ENCODE measurements at regions not wholly inside any gene's neighbourhood (a gene's known extent, or its start where the extent isn't known, plus 50 kb on each side); places are given as distances from the start of the nearest gene placed in this dataset.

- Histone ChIP-seq H3K4me3 (ENCODE audit: severe bottlenecking) (no peak overlapping the region), H3K27me3 (ENCODE audit: insufficient read depth, poor library complexity, severe bottlenecking) (peaks cover 8% of the 10 kb centered on the region), H3K36me3 (ENCODE audit: low read depth) (no peaks in the 10 kb centered on the region), H3K27ac (ENCODE audit: poor library complexity, severe bottlenecking) (no peak overlapping the region), H3K4me1 (ENCODE audit: insufficient read depth, poor library complexity, severe bottlenecking) (no peaks in the 10 kb centered on the region), H3K9me3 (ENCODE audit: severe bottlenecking) (no peaks in the 10 kb centered on the region)
- no peak for ATAC-seq (ENCODE audit: low read depth)
- no peak for DNase-seq (ENCODE audit: low spot score)
- TF ChIP-seq CTCF (IDR thresholded peaks at IDR 0.05; ENCODE audit: poor library complexity, severe bottlenecking) = no peak
Measured at GRCh38 chr1:91153341-91153740, 131.5 kb upstream of the ZNF644 start.

- Histone ChIP-seq H3K36me3 (ENCODE audit: low read depth) (no peaks in the 10 kb centered on the region), H3K9me3 (ENCODE audit: severe bottlenecking) (no peaks in the 10 kb centered on the region), H3K27me3 (ENCODE audit: insufficient read depth, poor library complexity, severe bottlenecking) (peaks cover 8% of the 10 kb centered on the region), H3K4me3 (ENCODE audit: severe bottlenecking) (no peak overlapping the region), H3K4me1 (ENCODE audit: insufficient read depth, poor library complexity, severe bottlenecking) (no peaks in the 10 kb centered on the region), H3K27ac (ENCODE audit: poor library complexity, severe bottlenecking) (no peak overlapping the region)
- TF ChIP-seq CTCF (IDR thresholded peaks at IDR 0.05; ENCODE audit: poor library complexity, severe bottlenecking) = no peak
- DNase-seq (ENCODE audit: low spot score) (no peak), ATAC-seq (ENCODE audit: low read depth) (no peak)
Measured at GRCh38 chr1:91152331-91152730, 130.5 kb upstream of the ZNF644 start.

- ATAC-seq (ENCODE audit: low read depth) (no peak), DNase-seq (ENCODE audit: low spot score) (no peak)
- Histone ChIP-seq H3K27ac (ENCODE audit: poor library complexity, severe bottlenecking) (no peak overlapping the region), H3K4me3 (ENCODE audit: severe bottlenecking) (no peak overlapping the region), H3K27me3 (ENCODE audit: insufficient read depth, poor library complexity, severe bottlenecking) (peaks cover 8% of the 10 kb centered on the region), H3K9me3 (ENCODE audit: severe bottlenecking) (no peaks in the 10 kb centered on the region), H3K36me3 (ENCODE audit: low read depth) (no peaks in the 10 kb centered on the region), H3K4me1 (ENCODE audit: insufficient read depth, poor library complexity, severe bottlenecking) (no peaks in the 10 kb centered on the region)
- no peak for TF ChIP-seq CTCF (IDR thresholded peaks at IDR 0.05; ENCODE audit: poor library complexity, severe bottlenecking)
Measured at GRCh38 chr1:91151702-91152101, 129.9 kb upstream of the ZNF644 start.

- DNase-seq (ENCODE audit: low spot score) = no peak
Measured at GRCh38 chr1:91148641-91149069, 126.8 kb upstream of the ZNF644 start.

More at GRCh38 chr1:91148641-91149069, 126.8 kb upstream of the ZNF644 start:
- H3K27me3 ChIP-seq (ENCODE audit: insufficient read depth, poor library complexity, severe bottlenecking) = peaks cover 4% of the 10 kb centered on the region
- H3K27ac ChIP-seq (ENCODE audit: poor library complexity, severe bottlenecking) = no peak overlapping the region
- no peak overlapping the region for H3K4me3 ChIP-seq (ENCODE audit: severe bottlenecking)
- ATAC-seq (ENCODE audit: low read depth) = no peak
- no peaks in the 10 kb centered on the region for H3K36me3 ChIP-seq (ENCODE audit: low read depth)
- no peak for TF ChIP-seq CTCF (IDR thresholded peaks at IDR 0.05; ENCODE audit: poor library complexity, severe bottlenecking)
- H3K9me3 ChIP-seq (ENCODE audit: severe bottlenecking) = no peaks in the 10 kb centered on the region
- no peaks in the 10 kb centered on the region for H3K4me1 ChIP-seq (ENCODE audit: insufficient read depth, poor library complexity, severe bottlenecking)

Measured in RWPE2 (cell line).